Rectal smooth muscle tissue (tissue), 1 donor: ENCODE measurements at regions not wholly inside any gene's neighbourhood (a gene's known extent, or its start where the extent isn't known, plus 50 kb on each side); places are given as distances from the start of the nearest gene placed in this dataset.

Source experiments
- H3K27ac ChIP-seq: one replicate; pipeline ENCODE4 v1.7.0; 2013; ENCODE audit warnings: low read depth, low read length, inconsistent platforms
- H3K27me3 ChIP-seq: one replicate; pipeline ENCODE4 v1.7.0; 2013; ENCODE audit warnings: low read length; ENCODE audit not compliant: control insufficient read depth, insufficient read depth
- H3K36me3 ChIP-seq: one replicate; pipeline ENCODE4 v1.7.0; 2013; ENCODE audit warnings: low read length; ENCODE audit not compliant: control insufficient read depth, insufficient read depth
- H3K4me1 ChIP-seq: one replicate; pipeline ENCODE4 v1.7.0; 2013; ENCODE audit warnings: low read length; ENCODE audit not compliant: control insufficient read depth, insufficient read depth
- H3K4me3 ChIP-seq: one replicate; pipeline ENCODE4 v1.7.0; 2013; ENCODE audit warnings: low read length
- H3K9ac ChIP-seq: one replicate; pipeline ENCODE4 v1.7.0; 2013; ENCODE audit warnings: low read length

DNA sequence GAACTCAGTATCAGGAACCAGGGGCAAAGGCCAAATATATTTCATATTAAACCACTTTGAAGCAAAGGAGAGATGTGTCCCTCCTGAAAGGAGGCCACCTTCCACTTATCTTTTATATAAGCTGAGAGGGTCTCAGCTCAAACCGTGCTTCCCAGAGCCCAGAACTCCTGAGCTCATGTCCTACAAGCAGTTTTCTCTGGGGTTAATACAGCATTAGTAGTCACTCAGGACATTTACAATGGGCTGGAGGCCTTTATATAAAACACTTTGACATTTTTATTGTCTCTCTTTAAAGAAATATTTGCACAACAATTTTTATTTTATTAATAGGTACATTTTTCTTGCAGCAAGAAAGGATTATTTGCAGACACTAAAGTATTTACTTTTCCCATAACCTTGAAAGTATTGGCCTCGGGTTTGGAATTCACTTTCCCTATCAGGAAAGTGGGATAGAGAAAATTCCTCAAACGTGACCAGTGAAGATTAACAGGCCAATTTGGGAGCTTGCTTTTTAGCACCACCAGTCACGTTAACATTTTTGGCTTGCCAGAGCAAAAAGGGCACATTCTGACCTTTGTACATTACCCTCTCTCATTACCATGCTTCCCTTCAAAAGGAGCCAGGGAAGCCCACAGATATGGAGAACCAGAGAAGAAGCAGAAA, 464.9 kb upstream of the NRP1 start:
- Histone ChIP-seq H3K4me3 (no peak overlapping the region), H3K27me3 (no peaks in the 10 kb centered on the region), H3K27ac (no peak overlapping the region), H3K4me1 (peaks cover 2% of the 10 kb centered on the region), H3K9ac (no peak overlapping the region), H3K36me3 (no peaks in the 10 kb centered on the region)

- no peak overlapping the region for H3K4me3 ChIP-seq
- H3K4me1 ChIP-seq = peaks cover 2% of the 10 kb centered on the region
- H3K27me3 ChIP-seq = no peaks in the 10 kb centered on the region
- no peak overlapping the region for H3K27ac ChIP-seq
- no peak overlapping the region for H3K9ac ChIP-seq
- no peaks in the 10 kb centered on the region for H3K36me3 ChIP-seq
These were observed 464.3 kb upstream of the NRP1 start for GRCh38 chr10:33798754-33799153.

DNA sequence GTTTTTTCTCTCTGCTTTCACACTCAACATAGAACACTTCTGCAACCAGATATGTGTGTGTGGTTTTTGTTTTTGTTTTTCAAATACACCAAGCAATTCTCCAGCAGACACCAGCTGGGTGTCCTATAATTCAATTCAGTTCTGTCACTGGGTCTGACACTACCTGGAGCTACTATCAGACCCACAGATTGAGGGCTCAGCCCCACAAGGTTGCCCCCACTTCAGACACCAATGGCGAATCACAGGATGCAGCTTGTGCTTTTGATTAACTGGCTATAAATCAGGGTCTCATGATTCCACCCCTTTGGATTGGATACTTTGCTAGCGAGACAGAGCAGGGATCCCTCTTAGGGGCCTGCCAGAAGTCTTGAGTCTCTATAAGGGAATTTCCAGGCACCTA, 462.2 kb upstream of the NRP1 start:
- Histone ChIP-seq H3K36me3 (no peaks in the 10 kb centered on the region), H3K9ac (no peak overlapping the region), H3K4me1 (peaks cover 2% of the 10 kb centered on the region), H3K4me3 (no peak overlapping the region), H3K27me3 (no peaks in the 10 kb centered on the region), H3K27ac (no peak overlapping the region)

- no peak overlapping the region for H3K4me3 ChIP-seq
- no peaks in the 10 kb centered on the region for H3K27me3 ChIP-seq
- no peaks in the 10 kb centered on the region for H3K36me3 ChIP-seq
- no peak overlapping the region for H3K27ac ChIP-seq
- H3K4me1 ChIP-seq = peaks cover 2% of the 10 kb centered on the region
- H3K9ac ChIP-seq = no peak overlapping the region
These were observed 461.1 kb upstream of the NRP1 start for GRCh38 chr10:33795529-33795928.

DNA sequence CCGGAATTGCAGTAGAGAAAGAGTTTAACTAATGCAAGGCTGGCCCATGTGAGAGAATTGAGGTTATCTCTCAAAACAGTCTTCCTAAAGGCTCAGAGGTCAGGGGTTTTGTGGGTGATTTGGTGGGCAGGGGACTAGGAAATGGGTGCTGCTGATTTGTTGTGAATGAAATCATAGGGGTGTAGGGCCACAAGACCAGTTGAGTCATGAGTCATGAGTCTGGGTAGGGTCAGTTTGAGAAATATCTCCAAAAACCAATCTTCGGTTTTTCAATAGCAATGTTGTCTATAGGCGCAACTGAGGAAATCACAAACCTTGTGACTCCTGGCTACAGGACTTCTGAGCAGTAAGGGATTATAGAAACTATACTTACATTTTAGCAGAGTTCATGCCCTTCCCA, 460.0 kb upstream of the NRP1 start:
- Histone ChIP-seq H3K27me3 (no peaks in the 10 kb centered on the region), H3K4me1 (peaks cover 2% of the 10 kb centered on the region), H3K4me3 (no peak overlapping the region), H3K27ac (no peak overlapping the region), H3K36me3 (no peaks in the 10 kb centered on the region), H3K9ac (no peak overlapping the region)

GRCh38 chr10:33793793-33794192, 459.3 kb upstream of the NRP1 start:
- no peak overlapping the region for H3K27ac ChIP-seq
- no peak overlapping the region for H3K9ac ChIP-seq
- H3K4me1 ChIP-seq = no peaks in the 10 kb centered on the region
- H3K36me3 ChIP-seq = no peaks in the 10 kb centered on the region
- H3K27me3 ChIP-seq = no peaks in the 10 kb centered on the region
- H3K4me3 ChIP-seq = no peak overlapping the region

DNA sequence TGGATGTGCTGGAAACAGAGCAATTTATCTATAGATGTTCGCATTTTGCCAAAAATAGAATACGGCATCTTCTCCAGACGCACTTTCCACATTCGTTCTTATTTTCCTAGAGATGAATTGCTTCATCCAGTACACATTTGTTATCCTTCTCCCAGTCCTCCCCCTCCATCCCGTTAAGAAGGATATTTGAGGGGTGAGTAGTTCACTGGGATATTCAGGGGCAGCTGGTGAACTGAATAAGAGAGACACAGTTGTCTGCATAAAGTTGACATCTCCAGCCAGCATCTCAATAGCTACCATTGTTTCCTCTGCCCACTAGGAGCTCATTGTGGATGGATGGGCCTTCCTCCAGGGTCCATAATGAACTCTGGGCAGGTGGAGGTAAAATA, 456.8 kb upstream of the NRP1 start:
- Histone ChIP-seq H3K9ac (no peak overlapping the region), H3K27me3 (no peaks in the 10 kb centered on the region), H3K4me3 (no peak overlapping the region), H3K4me1 (no peaks in the 10 kb centered on the region), H3K27ac (no peak overlapping the region), H3K36me3 (no peaks in the 10 kb centered on the region)

DNA sequence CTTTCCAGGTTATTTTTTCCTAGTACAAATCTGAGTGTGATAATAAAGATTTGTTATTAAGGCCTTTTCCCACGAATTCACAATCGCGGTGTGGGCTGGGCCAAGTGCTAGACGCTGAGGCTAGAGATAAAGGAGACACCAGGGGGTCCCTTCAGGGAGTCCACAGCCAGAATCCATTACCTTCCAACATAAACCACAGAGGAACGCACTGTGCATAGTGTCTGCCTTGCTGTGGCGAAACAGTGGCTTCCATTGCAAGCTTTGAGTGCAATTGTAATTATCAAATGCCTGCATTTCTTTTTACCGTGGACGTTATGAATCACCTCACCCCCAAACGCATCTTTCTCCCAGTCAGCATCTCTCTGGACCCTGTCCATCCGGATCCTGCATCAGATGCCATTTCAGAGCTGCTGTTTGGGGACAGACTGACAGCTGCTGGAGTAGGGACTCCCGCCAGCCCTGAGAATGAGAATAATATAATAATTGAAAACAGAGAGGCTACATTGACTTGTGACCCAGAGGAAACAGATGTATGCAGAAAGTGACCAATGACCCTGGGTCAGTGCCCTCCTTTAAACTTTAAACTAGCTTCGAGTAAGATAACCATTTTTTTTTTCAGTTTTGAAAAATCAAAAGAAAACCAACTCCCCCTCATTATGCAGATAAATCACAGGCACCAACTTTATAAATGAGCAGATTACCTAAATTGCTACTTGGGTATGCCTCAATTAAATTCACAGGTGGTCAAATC, 456.2 kb upstream of the NRP1 start:
- no peaks in the 10 kb centered on the region for H3K4me1 ChIP-seq
- H3K9ac ChIP-seq = no peak overlapping the region

DNA sequence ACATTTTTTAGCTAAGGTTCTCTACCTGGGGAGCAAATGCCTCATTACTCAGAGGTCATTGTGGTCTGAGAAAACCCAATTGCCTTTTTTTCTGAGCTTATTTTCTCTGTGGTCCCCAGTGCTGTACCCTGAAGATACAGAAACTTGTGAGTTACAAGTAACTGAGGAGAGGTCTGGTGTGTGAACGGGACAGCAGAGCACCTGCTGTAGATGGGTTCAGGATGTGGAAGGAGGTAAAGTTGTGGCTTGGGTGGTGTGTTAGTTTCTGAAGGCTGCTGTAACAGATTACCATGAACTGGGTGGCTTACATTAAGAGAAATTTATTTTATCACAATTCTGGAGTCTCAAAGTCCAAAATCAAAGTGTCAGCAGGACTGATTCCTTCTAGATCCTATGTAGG, 449.1 kb upstream of the NRP1 start:
- H3K27ac ChIP-seq = no peak overlapping the region
- no peaks in the 10 kb centered on the region for H3K4me1 ChIP-seq
- H3K27me3 ChIP-seq = no peaks in the 10 kb centered on the region
- no peak overlapping the region for H3K4me3 ChIP-seq
- H3K9ac ChIP-seq = no peak overlapping the region
- no peaks in the 10 kb centered on the region for H3K36me3 ChIP-seq

More for the DNA sequence above, 456.2 kb upstream of the NRP1 start:
- H3K36me3 ChIP-seq = no peaks in the 10 kb centered on the region
- H3K27ac ChIP-seq = no peak overlapping the region
- H3K4me3 ChIP-seq = no peak overlapping the region
- no peaks in the 10 kb centered on the region for H3K27me3 ChIP-seq

GRCh38 chr10:33783078-33783477, 448.6 kb upstream of the NRP1 start:
- Histone ChIP-seq H3K9ac (no peak overlapping the region), H3K27ac (no peak overlapping the region), H3K4me3 (no peak overlapping the region), H3K36me3 (no peaks in the 10 kb centered on the region), H3K27me3 (no peaks in the 10 kb centered on the region), H3K4me1 (no peaks in the 10 kb centered on the region)

DNA sequence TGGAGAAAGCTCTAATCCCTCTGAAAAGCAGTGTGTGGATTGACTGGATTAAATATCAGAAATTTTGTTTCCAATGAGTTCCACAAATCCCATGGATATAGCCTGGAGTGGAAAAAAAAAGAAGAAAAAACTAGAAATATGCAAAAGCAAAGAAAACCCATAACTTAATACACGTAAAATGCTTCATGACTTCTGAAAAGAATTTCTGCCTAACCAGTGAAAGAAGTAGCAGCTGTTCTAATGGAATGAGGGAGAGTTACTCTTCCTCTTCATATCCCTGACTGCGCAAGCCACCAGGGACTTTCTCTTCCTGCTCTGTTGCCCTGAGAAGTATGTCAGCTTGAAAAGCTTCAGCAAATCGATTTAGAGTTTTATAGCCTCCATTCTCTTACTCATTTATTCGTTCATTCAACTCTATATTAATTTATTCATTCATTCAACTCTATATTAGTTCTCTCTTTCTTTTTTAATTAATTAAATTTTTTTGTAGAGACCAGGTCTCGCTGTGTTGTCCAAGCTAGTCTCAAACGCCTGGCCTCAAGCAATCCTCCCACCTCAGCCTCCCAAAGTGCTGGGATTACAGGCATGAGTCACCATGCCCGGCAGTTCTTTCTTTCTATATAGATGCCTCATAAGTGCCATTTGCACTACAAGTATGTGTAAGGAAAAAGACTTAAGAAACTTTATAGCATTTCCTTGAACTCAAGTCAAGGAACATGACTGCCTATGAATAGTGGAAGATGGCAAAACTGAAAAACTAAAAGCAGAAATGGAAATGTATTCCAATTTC, 447.3 kb upstream of the NRP1 start:
- H3K4me1 ChIP-seq = no peaks in the 10 kb centered on the region
- no peak overlapping the region for H3K4me3 ChIP-seq
- no peaks in the 10 kb centered on the region for H3K27me3 ChIP-seq
- H3K36me3 ChIP-seq = no peaks in the 10 kb centered on the region
- no peak overlapping the region for H3K9ac ChIP-seq
- no peak overlapping the region for H3K27ac ChIP-seq

- H3K27ac ChIP-seq = no peak overlapping the region
- no peaks in the 10 kb centered on the region for H3K27me3 ChIP-seq
- H3K9ac ChIP-seq = no peak overlapping the region
- no peaks in the 10 kb centered on the region for H3K36me3 ChIP-seq
- H3K4me1 ChIP-seq = no peaks in the 10 kb centered on the region
- H3K4me3 ChIP-seq = no peak overlapping the region
These were observed 446.5 kb upstream of the NRP1 start for GRCh38 chr10:33780961-33781360.
